ENCODE measurements at regions not wholly inside any gene's neighbourhood (a gene's known extent, or its start where the extent isn't known, plus 50 kb on each side); places are given as distances from the start of the nearest gene placed in this dataset.

GRCh38 chr9:647522-647921 is 194.0 kb upstream of the DMRT1 start:
- Histone ChIP-seq H3K9me3 (ENCODE audit: control insufficient read depth, insufficient read depth, low read length) (no peaks in the 10 kb centered on the region), H3K4ac (ENCODE audit: low read depth, low read length) (no peak overlapping the region), H3K4me1 (ENCODE audit: control insufficient read depth, insufficient read depth, low read length) (0 out of 2 replicates have a peak, but pooled peaks cover 2% of the 10 kb centered on the region), H2AFZ (replicated peaks; ENCODE audit: low read length, poor library complexity) (no peak overlapping the region), H3K23ac (ENCODE audit: low read depth, low read length) (no peak overlapping the region), H3K14ac (replicated peaks; ENCODE audit: low read depth, low read length) (no peak overlapping the region), H4K8ac (ENCODE audit: low read depth in 2 of 2, low read length in 2 of 2) (no peak overlapping the region), H4K91ac (ENCODE audit: insufficient read depth, low read depth, low read length) (no peak overlapping the region), H3K27me3 (ENCODE audit: control insufficient read depth, insufficient read depth, low read length) (no peaks in the 10 kb centered on the region), H3K4me3 (ENCODE audit: insufficient read depth, low read depth, low read length) (no peak overlapping the region), H4K5ac (ENCODE audit: low read depth, low read length) (no peak overlapping the region), H2BK20ac (ENCODE audit: low read depth, low read length) (no peak overlapping the region), H3K27ac (ENCODE audit: insufficient read depth, low read length) (no peak overlapping the region), H3K9ac (ENCODE audit: low read depth, low read length) (no peak overlapping the region), H3K4me2 (ENCODE audit: low read depth, low read length) (no peak overlapping the region), H2BK120ac (ENCODE audit: low read depth, low read length) (no peak overlapping the region), H2BK5ac (ENCODE audit: low read depth, low read length, poor library complexity, severe bottlenecking) (no peak overlapping the region), H4K20me1 (ENCODE audit: insufficient read depth, low read length) (no peaks in the 10 kb centered on the region), H3K79me1 (ENCODE audit: low read depth in 1 of 2, low read length in 2 of 2) (no peaks in the 10 kb centered on the region), H2BK15ac (ENCODE audit: low read depth, low read length) (no peak overlapping the region), H3K56ac (ENCODE audit: extremely low read depth, insufficient read depth, low read length) (no peak overlapping the region), H3K18ac (ENCODE audit: low read depth, low read length) (no peak overlapping the region), H2AK9ac (replicated peaks; ENCODE audit: low read depth, low read length, poor library complexity) (no peak overlapping the region), H3K36me3 (ENCODE audit: control insufficient read depth, insufficient read depth, low read length) (no peaks in the 10 kb centered on the region), H2AK5ac (ENCODE audit: low read depth, low read length) (no peak overlapping the region), H3K9me1 (ENCODE audit: insufficient read depth, low read length) (peaks cover 3% of the 10 kb centered on the region)
- TF ChIP-seq RCOR1 (IDR thresholded peaks at IDR 0.05; ENCODE audit: insufficient replicate concordance, low read length) (no peak), POLR2A (IDR thresholded peaks at IDR 0.05; ENCODE audit: low read depth, low read length) (no peak), SMC3 (IDR thresholded peaks at IDR 0.05; ENCODE audit: low read depth, low read length) (no peak), RAD21 (IDR thresholded peaks at IDR 0.05; ENCODE audit: low read length) (no peak), CTCF (conservative IDR thresholded peaks at IDR 0.05; ENCODE audit: low read depth, low read length) (no peak), MXI1 (IDR thresholded peaks at IDR 0.05; ENCODE audit: borderline replicate concordance, low read depth, low read length) (no peak), NFE2L2 (IDR thresholded peaks at IDR 0.05; ENCODE audit: low read depth, low read length) (no peak), BHLHE40 (IDR thresholded peaks at IDR 0.05; ENCODE audit: low read depth, low read length) (no peak), USF2 (IDR thresholded peaks at IDR 0.05; ENCODE audit: low read depth, low read length) (no peak)
- ATAC-seq (ENCODE audit: low read depth) (no peak), DNase-seq (no peak)
- dilution Hi-C loops (cut with HindIII; ENCODE audit: low sequenced_read_pairs, unreplicated experiment) (no loop called here), intact Hi-C loops (cut with micrococcal nuclease) (no loop called here), in situ Hi-C loops (cut with MboI; ENCODE audit: low sequenced_read_pairs) (no loop called here)
- no TSS peak for BruUV-seq (replicated peaks)
- WGBS, 2 experiments (ENCODE audit: extremely low coverage in 2 of 2, insufficient read length in 1 of 2), result no CpG with 5 or more reads among the region's 4 CpGs
- ChIA-PET POLR2A (ENCODE audit: unreplicated experiment) (no interaction called here), CTCF (no interaction called here)

All from IMR-90 (cell line).